ENCODE measurements at regions not wholly inside any gene's neighbourhood (a gene's known extent, or its start where the extent isn't known, plus 50 kb on each side); places are given as distances from the start of the nearest gene placed in this dataset.
A peak's percentile ranks its signal among the peaks of the same experiment; 100 is the strongest.

DNA sequence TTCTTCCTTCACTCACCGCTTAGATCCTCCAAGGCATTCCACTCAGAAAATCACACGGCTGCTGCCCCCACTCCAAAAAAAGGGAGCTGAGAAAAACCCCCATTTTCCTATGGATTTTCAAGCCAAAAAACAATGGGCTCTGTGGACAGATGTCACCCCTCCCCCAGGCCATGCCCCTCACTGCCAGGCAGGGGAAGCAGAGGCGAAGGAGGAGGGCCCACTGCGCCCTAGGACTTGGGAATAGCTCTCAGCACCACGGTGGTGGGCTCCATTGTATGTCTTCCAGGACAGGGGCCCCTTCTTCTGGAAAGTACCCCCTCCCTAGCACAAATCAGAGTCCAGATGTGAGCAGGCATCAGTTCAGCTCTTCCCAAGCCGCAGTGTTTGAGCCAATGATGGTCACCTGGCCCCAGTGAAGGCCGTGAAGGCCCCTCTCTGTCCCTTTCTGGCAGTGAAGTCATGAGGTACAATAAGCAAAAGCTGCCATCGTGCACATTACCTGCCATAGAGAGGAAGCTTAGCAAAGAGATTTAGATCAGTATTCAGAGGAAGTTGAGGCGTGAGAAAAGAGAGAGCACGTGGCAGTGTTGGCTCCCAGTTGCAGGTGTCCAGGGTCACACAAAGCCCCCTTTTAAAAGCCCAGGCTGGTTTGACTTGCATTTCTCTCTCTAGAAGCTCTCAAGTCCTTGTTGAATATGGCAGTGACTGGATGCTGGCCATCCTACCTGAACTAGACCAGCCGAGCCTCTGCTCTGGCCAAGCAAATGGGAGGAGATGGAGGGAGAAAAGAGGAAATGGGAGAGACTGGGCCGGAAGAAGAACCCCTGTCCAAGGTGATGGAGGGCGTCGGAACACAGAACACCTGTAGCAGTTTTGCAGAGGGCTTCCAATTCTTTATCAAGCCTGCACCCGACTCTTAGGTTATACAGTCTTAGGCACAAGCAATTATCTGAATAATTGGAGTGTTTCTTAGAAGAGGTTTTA lies 149.0 kb downstream of the TOMM20 start:
- intact Hi-C loops (cut with DNase I): loop anchor here (5.0 kb wide), 3 partner anchors 62 to 367 kb away; partner anchors contain the start of gene IRF2BP2
- DNase-seq (ENCODE audit: low spot score): peak; percentile 76

- DNase-seq (ENCODE audit: low spot score): peak; percentile 76
- intact Hi-C loops (cut with DNase I): loop anchor here (5.0 kb wide), 1 partner anchor 61 kb away; no protein-coding TSS in a partner anchor
Observed at GRCh38 chr1:234978397-234979295, 150.0 kb downstream of the TOMM20 start.

DNA sequence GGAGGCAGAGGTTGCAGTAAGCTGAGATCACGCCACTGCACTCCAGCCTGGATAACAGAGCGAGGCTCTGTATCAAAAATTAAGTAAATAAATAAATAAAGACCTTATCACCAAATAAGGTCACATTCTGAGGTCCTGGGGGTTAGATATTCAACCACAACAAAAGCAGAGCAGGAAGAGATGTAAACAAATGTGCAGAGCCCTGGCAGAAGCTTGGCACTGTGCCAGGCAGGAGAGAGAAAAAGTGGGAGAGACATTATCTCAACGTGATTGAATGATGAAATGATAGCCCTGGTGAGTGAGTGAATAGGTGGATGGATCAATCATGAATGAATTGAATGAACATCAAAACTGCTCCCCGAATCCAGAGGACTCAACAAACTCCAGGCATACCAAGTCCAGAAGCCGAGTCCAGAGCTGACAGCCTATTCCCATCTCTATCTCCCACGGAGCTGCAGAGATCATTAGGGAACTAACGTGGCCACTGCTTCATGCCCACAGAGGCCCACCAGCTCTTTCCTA lies 150.7 kb downstream of the TOMM20 start:
- intact Hi-C loops (cut with DNase I): loop anchor here (5.0 kb wide), 1 partner anchor 61 kb away; no protein-coding TSS in a partner anchor
- peak; percentile 53 for DNase-seq (ENCODE audit: low spot score)

DNA sequence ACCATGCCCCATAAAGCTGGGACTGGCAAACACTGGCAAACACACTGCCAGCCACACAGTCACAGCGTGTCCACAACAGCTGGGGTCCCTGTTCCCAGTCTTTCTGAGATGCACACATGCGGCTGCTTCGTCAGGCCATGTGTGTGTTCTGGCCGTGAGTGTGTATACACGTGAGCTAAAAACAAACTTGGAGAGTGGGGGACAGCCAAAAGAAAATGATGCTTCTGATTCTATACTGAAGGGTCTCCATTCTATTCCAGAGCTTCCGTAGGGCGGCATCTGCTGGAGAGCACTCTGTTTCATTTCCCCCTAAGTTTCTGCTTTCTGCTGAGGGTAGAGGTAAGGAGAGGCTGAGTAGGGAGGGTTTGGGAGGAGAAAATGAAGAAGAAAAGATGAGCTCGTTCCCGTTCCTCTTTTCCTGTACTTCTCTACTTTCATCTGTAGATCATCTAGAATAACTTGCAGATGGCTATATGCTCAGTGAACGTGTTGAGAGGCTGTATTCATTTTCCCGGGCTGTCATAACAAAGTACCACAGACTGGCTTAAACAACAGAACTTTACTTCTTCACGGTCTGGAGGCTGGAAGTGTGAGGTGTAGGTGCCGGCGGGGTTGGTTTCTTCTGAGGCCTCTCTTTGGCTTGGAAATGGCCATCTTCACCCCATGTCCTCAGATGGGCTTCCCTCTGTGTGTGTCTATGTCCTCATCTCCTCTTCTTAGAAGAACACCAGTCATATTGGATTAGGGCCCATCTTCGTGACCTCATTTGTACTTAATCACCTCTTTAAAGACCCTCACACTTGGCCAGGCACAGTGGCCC lies 151.6 kb downstream of the TOMM20 start:
- DNase-seq (ENCODE audit: low spot score): peak; percentile 53
- intact Hi-C loops (cut with DNase I): loop anchor here (5.0 kb wide), 1 partner anchor 60 kb away; no protein-coding TSS in a partner anchor

- peak; percentile 58 for DNase-seq (ENCODE audit: low spot score)
Observed at GRCh38 chr1:234975941-234976860, 152.4 kb downstream of the TOMM20 start.

DNA sequence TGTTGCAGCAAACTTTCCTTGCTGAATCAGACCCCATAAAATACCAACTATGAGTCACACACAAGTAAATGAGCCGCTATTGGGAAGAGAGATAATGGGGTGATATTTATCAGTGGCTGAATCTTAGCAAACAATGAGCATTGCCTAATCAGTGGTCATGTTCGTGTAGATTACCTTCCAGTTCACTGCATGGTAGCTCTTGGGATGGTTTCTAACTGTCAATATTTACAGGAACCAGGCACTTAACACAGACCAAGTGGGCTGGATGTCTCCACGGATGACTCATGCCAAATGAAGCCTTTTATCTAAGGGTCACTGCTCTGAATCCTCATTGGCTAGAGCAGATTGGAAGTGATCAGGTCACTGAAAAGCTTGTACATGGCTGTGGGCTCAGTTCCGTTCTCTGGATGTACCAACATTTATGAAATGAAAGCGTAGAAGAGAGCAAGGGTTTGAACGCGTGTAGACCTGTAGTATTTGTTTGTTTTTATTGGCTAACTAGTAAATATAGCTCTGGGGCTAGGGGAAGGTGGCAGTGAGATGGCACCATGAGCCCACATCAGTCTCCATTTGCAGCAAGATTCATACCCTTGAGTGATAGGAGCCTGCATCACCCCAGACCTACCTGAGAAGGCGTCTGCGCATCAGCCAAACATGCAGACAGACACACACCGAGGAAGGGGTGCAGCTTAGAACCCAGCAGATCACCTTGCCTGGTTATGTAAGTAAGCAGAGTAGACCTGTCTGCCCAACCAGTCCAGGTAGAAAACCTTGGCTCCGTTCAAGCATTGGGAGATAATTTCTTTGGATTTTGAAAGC lies 153.3 kb downstream of the TOMM20 start:
- peak; percentile 53 for DNase-seq (ENCODE audit: low spot score)
- intact Hi-C loops (cut with DNase I): loop anchor here (5.0 kb wide), 1 partner anchor 58 kb away; no protein-coding TSS in a partner anchor

More at GRCh38 chr1:234975941-234976860, 152.4 kb downstream of the TOMM20 start:
- intact Hi-C loops (cut with DNase I): loop anchor here (5.0 kb wide), 1 partner anchor 59 kb away; no protein-coding TSS in a partner anchor

GRCh38 chr1:234973426-234974250 lies 155.0 kb downstream of the TOMM20 start:
- intact Hi-C loops (cut with DNase I): no loop called here
- no peak for DNase-seq (ENCODE audit: low spot score)

DNA sequence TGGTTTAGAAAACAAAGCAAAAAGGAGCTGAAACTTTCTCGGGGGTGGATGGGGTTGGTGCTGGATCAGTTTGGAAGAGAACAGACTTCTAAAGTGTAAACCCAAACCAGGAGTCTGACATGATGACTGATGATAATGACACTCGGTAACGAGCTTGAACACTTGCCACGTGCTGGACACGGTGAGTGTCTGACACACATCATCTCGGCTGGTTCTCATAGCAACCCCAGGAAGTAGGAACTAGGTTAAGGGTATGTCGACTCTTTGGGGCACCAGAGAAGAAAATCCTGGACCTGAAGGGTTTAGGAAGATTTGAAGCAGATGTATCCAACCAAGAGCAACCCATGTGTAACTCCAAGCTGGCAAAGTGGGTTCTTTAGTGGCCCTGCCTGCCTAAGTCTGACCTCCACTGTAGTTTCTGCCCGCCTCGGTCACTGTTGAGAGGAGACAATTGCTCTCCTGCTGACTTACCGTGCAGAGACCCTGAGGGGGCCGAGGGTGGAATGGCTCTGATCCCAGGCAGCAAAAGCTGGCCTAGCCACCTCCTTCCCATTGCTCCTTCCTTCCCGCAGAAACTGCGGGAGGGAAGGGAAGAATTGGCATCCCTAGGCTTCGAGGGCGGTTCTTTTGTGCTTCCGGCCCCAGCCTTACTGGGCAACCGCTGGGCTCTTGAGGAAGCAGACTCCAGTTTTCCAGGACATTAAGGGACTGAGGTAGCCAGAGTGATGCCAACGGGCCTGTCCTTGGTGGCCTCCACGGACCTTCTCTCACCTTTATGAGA lies 156.0 kb downstream of the TOMM20 start:
- DNase-seq (ENCODE audit: low spot score): no peak
- intact Hi-C loops (cut with DNase I): no loop called here

DNA sequence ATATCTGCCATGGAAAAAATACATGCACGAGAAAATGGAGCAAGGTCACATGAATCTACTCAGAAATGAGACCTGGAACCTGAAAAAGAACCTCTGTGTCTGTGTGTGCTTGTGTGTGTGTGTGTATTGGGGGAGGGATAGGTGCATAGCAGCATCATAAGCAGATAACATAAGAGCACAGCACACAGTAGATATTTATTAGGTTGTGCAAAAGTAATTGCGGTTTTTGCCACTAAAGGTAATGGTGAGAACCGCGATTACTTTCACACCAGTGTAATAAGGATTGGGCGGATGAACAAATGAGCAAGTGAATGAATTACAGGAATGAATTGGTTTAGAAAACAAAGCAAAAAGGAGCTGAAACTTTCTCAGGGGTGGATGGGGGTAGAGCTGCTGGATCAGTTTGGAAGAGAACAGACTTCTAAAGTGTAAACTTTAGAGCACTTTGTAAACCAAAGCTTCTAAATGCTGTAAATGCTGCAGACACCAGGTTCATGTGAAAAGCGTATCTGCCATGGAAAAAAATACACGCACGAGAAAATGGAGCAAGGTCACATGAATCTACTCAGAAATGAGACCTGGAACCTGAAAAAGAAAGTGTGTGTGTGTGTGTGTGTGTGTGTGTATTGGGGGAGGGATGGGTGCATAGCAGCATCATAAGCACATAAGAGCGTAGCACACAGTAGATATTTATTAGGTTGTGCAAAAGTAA lies 156.9 kb downstream of the TOMM20 start:
- no peak for DNase-seq (ENCODE audit: low spot score)
- intact Hi-C loops (cut with DNase I): no loop called here

DNA sequence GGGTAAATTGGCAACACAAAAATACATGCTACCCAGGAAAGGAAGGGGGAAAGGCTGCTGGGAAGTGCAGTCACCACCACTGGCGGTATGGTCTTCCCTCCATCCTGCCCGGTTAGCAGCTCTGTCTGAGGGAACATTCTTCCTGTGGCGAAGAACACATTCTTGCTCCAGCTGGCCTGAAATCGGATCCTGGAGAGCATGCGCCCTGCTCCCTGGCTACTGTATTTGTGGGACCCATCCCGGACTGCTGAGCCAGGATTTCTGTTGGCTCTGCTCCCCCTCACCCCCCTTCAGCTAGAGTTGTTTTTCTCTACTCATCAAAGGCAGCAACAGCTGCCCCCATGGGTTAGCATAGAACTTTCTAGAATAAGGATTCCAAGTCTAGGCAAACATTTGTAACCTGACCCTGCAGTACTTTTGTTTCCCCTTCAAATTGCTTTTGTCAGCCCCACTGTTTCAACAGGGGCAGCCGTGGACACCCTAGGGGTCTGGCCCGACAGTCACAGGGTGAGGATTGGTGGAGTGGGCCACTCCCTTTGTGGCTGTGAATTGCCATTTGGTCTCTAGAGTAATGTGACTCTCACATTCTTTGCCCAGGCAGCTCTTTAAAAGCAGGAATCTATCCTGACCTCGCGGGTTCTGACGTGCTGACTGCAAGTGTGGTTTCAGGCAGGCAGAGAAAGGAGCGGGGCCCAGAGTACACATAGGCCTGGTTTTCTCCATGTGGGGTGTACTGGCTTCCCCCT lies 157.7 kb downstream of the TOMM20 start:
- DNase-seq (ENCODE audit: low spot score): no peak
- intact Hi-C loops (cut with DNase I): no loop called here

- no peak for DNase-seq (ENCODE audit: low spot score)
- intact Hi-C loops (cut with DNase I): no loop called here
Observed at GRCh38 chr1:234970401-234970730, 158.3 kb downstream of the TOMM20 start.

DNA sequence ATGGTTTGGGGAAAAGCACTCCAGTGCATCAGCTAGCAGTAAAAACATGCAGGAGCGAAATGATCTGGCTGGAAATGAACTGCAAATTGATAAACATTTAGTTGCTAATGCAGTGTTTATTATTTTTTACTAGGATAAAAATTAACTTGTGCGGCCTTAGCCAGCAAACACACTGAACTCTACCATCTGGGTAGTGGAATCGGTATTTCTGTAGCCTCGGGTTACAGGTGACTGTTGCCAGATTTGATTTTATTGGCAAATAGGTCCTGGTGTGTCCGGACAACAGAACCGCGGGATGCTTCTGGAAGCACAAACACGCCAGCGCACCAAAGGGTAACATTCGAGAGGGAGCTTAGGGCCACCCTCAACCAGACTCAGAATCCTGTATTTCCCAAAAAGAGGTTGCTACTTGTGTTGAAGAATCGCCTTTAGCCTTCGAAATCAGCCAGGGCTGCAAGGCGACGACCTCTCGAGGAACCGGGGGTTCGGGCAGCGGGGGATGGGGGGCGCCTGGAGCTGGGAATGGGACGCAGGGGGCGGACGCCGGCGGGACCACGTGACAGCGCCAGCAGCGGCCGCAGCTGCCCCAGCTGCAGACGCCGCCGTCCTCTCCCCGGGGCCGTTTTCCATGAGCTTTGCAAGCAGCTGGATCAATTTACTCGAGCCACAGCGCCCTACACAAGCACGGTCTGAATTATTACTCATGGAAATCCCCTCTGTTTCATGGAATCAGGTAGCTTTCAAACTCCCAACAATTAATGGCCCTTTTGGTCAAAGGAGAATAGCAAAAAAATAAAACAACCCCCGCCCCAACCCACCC lies 158.8 kb downstream of the TOMM20 start:
- peak; percentile 89 for DNase-seq (ENCODE audit: low spot score)
- intact Hi-C loops (cut with DNase I): no loop called here

DNA sequence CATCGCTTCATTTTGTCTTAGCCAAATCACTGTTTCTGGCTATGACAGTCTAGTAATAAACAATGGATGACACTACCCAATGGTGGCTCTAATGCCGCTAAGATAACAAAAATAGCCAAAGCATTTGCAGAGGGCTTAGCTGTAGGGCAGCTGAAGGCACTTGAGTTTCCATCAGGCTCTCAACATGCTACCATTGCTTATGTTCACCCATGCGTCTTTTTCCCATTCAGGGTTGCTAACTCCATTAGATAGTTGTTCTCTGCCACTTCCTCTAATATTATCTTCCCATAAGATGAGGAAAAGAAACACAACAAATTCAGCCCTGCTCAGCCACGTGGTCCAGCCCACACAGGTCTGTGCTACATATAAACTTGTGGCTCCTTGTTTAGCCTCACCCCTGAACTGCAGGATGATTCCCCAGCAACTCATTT lies 159.6 kb downstream of the TOMM20 start:
- intact Hi-C loops (cut with DNase I): no loop called here

More for the DNA sequence above, 159.6 kb downstream of the TOMM20 start:
- DNase-seq (ENCODE audit: low spot score): no peak
